NCI-H2171 treated with DMSO at 0.1 percent for 48 hours (cell line): ENCODE measurements at regions not wholly inside any gene's neighbourhood (a gene's known extent, or its start where the extent isn't known, plus 50 kb on each side); places are given as distances from the start of the nearest gene placed in this dataset.

Experiments
- DNase-seq: peaks from one replicate; lab custom pipeline; 2025; lab: John Stamatoyannopoulos, UW

- peak; percentile 58 for DNase-seq
Measured at GRCh38 chr2:12083081-12083581, 336.7 kb downstream of the LPIN1 start.

GRCh38 chr2:12083713-12084419 is 337.4 kb downstream of the LPIN1 start:
- no peak for DNase-seq

- DNase-seq = no peak
Measured at GRCh38 chr2:12087175-12087574, 340.7 kb downstream of the LPIN1 start.

GRCh38 chr2:12087671-12088380 is 341.4 kb downstream of the LPIN1 start:
- no peak for DNase-seq

- no peak for DNase-seq
Measured at GRCh38 chr2:12089001-12089400, 342.6 kb downstream of the LPIN1 start.

GRCh38 chr2:12089496-12089895 is 343.1 kb downstream of the LPIN1 start:
- DNase-seq = no peak

GRCh38 chr2:12090072-12090471 is 343.6 kb downstream of the LPIN1 start:
- DNase-seq = no peak

GRCh38 chr2:12090590-12090989 is 344.2 kb downstream of the LPIN1 start:
- no peak for DNase-seq

GRCh38 chr2:12091201-12091806 is 344.9 kb downstream of the LPIN1 start:
- DNase-seq = no peak

GRCh38 chr2:12094134-12094533 is 347.7 kb downstream of the LPIN1 start:
- DNase-seq = no peak

GRCh38 chr2:12096051-12096787 is 349.8 kb downstream of the LPIN1 start:
- no peak for DNase-seq

GRCh38 chr2:12096788-12097449 is 350.5 kb downstream of the LPIN1 start:
- DNase-seq = no peak

- no peak for DNase-seq
Measured at GRCh38 chr2:12097859-12098258, 351.4 kb downstream of the LPIN1 start.

- no peak for DNase-seq
Measured at GRCh38 chr2:12099374-12099773, 352.9 kb downstream of the LPIN1 start.

- DNase-seq = no peak
Measured at GRCh38 chr2:12102679-12103078, 356.2 kb downstream of the LPIN1 start.

- DNase-seq = no peak
Measured at GRCh38 chr2:12105180-12105579, 358.7 kb downstream of the LPIN1 start.

- DNase-seq = no peak
Measured at GRCh38 chr2:12106440-12107080, 360.1 kb downstream of the LPIN1 start.

- no peak for DNase-seq
Measured at GRCh38 chr2:12107321-12107720, 360.9 kb downstream of the LPIN1 start.

- peak; percentile 25 for DNase-seq
Measured at GRCh38 chr2:12107939-12108338, 361.5 kb downstream of the LPIN1 start.

- DNase-seq = peak; percentile 78
Measured at GRCh38 chr2:12109363-12110017, 363.1 kb downstream of the LPIN1 start.

GRCh38 chr2:12110074-12110473 is 363.6 kb downstream of the LPIN1 start:
- DNase-seq = peak; percentile 67
